HCT116 (cell line): ENCODE measurements at regions not wholly inside any gene's neighbourhood (a gene's known extent, or its start where the extent isn't known, plus 50 kb on each side); places are given as distances from the start of the nearest gene placed in this dataset.

Experiments used
- ATF3 ChIP-seq: IDR thresholded peaks from 2 replicates; pipeline ENCODE4 v1.6.1; 2012
- CEBPB ChIP-seq: IDR thresholded peaks from 2 replicates; pipeline ENCODE4 v1.6.1; 2012; ENCODE audit warnings: low read depth
- CTCF ChIP-seq, 3 experiments: fragments of 200-600 bp in 1 of 3; sonication (generic) in 1 of 3; IDR thresholded peaks in 2 of 3; conservative IDR thresholded peaks in 1 of 3; 2 replicates each; pipeline ENCODE4 v1.5.1; 2012 to 2017; ENCODE audit warnings: low read depth in 2 of 3, low read length in 2 of 3, antibody characterized with exemption in 1 of 3, borderline replicate concordance in 1 of 3, control low read depth in 1 of 3, mild to moderate bottlenecking in 1 of 3, mixed read lengths in 1 of 3, mixed run types in 1 of 3, moderate library complexity in 1 of 3; ENCODE audit not compliant: insufficient read depth in 1 of 3
- EZH2 ChIP-seq: fragments of 200-600 bp; sonication (generic); IDR thresholded peaks from 2 replicates; pipeline ENCODE4 v1.6.1; 2017; ENCODE audit warnings: antibody characterized with exemption, mixed run types
- EZH2phosphoT487 ChIP-seq: fragments of 200-600 bp; IDR thresholded peaks from 2 replicates; pipeline ENCODE4 v1.6.1; 2018; ENCODE audit warnings: antibody characterized with exemption, borderline replicate concordance
- POLR2A ChIP-seq: IDR thresholded peaks from 2 replicates; pipeline ENCODE4 v1.7.0; 2011; ENCODE audit warnings: borderline replicate concordance; ENCODE audit not compliant: insufficient read depth, insufficient read length; ENCODE audit errors: extremely low read depth
- RAD21 ChIP-seq: IDR thresholded peaks from 2 replicates; pipeline ENCODE4 v1.6.1; 2012; ENCODE audit warnings: low read depth, mild to moderate bottlenecking

- TF ChIP-seq CTCF (IDR thresholded peaks at IDR 0.05 in 2 of 3, conservative IDR thresholded peaks at IDR 0.05 in 1 of 3; ENCODE audit: borderline replicate concordance in 1 of 3, insufficient read depth in 1 of 3, low read depth in 2 of 3, low read length in 2 of 3) (no peak), EZH2phosphoT487 (no peak), RAD21 (no peak), CEBPB (no peak), POLR2A (no peak), EZH2 (no peak), ATF3 (no peak)
These were observed 168.8 kb downstream of the CDH26 start for GRCh38 chr20:60126975-60127374.
